Suprapubic skin (tissue), 3 donors: ENCODE measurements at regions not wholly inside any gene's neighbourhood (a gene's known extent, or its start where the extent isn't known, plus 50 kb on each side); places are given as distances from the start of the nearest gene placed in this dataset.

Experiments
- EP300 ChIP-seq: sonication (generic); formaldehyde crosslinking; IDR thresholded peaks from one replicate; pipeline ENCODE4 v1.6.1; 2017; ENCODE audit warnings: antibody characterized with exemption
- POLR2A ChIP-seq, 2 donors: fragments of 450-650 bp; IDR thresholded peaks; one replicate each; pipeline ENCODE4 v1.6.1; 2017; ENCODE audit warnings: antibody characterized with exemption in 2 of 2, mild to moderate bottlenecking in 2 of 2, moderate library complexity in 2 of 2
- TF ChIP-seq, protein P1 (sequence below), 2 donors: fragments of 200-600 bp in 1 of 2; fragments of 450-650 bp in 1 of 2; sonication (generic) in 1 of 2; IDR thresholded peaks; one replicate each; pipeline ENCODE4 v1.5.1; 2016 to 2019; ENCODE audit warnings: antibody characterized with exemption in 2 of 2, mild to moderate bottlenecking in 1 of 2, moderate library complexity in 1 of 2

DNA sequence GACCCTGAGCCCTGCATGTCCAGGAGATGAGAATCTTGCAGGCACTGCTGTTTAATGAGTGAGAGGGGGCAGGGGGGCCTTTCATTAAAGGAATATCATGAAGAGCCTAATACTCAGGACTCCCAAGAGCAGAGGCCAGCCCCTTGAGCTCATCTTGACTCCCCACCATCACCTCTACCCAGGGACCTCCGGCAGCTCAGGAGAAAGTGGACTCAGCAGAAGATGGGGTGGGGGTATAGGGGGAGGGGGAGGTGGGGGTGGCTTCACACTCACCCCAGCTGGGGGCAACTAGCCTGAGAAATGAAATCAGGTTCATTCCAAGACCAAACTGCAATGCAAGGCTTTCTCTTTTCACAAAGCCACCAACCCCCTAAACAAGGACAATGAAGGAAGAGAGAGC, 575.6 kb upstream of the MKI67 start:
- no peak for TF ChIP-seq POLR2A (IDR thresholded peaks at IDR 0.05)
- TF ChIP-seq, protein P1, sequence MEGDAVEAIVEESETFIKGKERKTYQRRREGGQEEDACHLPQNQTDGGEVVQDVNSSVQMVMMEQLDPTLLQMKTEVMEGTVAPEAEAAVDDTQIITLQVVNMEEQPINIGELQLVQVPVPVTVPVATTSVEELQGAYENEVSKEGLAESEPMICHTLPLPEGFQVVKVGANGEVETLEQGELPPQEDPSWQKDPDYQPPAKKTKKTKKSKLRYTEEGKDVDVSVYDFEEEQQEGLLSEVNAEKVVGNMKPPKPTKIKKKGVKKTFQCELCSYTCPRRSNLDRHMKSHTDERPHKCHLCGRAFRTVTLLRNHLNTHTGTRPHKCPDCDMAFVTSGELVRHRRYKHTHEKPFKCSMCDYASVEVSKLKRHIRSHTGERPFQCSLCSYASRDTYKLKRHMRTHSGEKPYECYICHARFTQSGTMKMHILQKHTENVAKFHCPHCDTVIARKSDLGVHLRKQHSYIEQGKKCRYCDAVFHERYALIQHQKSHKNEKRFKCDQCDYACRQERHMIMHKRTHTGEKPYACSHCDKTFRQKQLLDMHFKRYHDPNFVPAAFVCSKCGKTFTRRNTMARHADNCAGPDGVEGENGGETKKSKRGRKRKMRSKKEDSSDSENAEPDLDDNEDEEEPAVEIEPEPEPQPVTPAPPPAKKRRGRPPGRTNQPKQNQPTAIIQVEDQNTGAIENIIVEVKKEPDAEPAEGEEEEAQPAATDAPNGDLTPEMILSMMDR (IDR thresholded peaks at IDR 0.05), result no peak
- no peak for TF ChIP-seq EP300
